ENCODE measurements at regions not wholly inside any gene's neighbourhood (a gene's known extent, or its start where the extent isn't known, plus 50 kb on each side); places are given as distances from the start of the nearest gene placed in this dataset.

GRCh38 chr4:158065176-158065575, 107.6 kb downstream of the GASK1B start:
- DNase-seq (ENCODE audit: low read depth in 1 of 2, low spot score in 1 of 2): no peak
- Histone ChIP-seq H3K27me3 (ENCODE audit: insufficient read depth, poor library complexity, severe bottlenecking) (no peaks in the 10 kb centered on the region), H3K27ac (replicated peaks) (no peak overlapping the region), H3K4me3 (replicated peaks; ENCODE audit: insufficient read depth, low read length) (no peak overlapping the region)
- TF ChIP-seq GABPA (IDR thresholded peaks at IDR 0.05; ENCODE audit: low read depth) (no peak), POLR2AphosphoS5 (IDR thresholded peaks at IDR 0.05; ENCODE audit: low read depth) (no peak), SPI1 (IDR thresholded peaks at IDR 0.05; ENCODE audit: borderline replicate concordance, low read depth) (no peak), CTCF (IDR thresholded peaks at IDR 0.05; ENCODE audit: insufficient read depth, low read length) (no peak)
- TF ChIP-seq, protein P1, sequence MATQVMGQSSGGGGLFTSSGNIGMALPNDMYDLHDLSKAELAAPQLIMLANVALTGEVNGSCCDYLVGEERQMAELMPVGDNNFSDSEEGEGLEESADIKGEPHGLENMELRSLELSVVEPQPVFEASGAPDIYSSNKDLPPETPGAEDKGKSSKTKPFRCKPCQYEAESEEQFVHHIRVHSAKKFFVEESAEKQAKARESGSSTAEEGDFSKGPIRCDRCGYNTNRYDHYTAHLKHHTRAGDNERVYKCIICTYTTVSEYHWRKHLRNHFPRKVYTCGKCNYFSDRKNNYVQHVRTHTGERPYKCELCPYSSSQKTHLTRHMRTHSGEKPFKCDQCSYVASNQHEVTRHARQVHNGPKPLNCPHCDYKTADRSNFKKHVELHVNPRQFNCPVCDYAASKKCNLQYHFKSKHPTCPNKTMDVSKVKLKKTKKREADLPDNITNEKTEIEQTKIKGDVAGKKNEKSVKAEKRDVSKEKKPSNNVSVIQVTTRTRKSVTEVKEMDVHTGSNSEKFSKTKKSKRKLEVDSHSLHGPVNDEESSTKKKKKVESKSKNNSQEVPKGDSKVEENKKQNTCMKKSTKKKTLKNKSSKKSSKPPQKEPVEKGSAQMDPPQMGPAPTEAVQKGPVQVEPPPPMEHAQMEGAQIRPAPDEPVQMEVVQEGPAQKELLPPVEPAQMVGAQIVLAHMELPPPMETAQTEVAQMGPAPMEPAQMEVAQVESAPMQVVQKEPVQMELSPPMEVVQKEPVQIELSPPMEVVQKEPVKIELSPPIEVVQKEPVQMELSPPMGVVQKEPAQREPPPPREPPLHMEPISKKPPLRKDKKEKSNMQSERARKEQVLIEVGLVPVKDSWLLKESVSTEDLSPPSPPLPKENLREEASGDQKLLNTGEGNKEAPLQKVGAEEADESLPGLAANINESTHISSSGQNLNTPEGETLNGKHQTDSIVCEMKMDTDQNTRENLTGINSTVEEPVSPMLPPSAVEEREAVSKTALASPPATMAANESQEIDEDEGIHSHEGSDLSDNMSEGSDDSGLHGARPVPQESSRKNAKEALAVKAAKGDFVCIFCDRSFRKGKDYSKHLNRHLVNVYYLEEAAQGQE (IDR thresholded peaks at IDR 0.05; ENCODE audit: insufficient replicate concordance, low read depth): no peak

DNA sequence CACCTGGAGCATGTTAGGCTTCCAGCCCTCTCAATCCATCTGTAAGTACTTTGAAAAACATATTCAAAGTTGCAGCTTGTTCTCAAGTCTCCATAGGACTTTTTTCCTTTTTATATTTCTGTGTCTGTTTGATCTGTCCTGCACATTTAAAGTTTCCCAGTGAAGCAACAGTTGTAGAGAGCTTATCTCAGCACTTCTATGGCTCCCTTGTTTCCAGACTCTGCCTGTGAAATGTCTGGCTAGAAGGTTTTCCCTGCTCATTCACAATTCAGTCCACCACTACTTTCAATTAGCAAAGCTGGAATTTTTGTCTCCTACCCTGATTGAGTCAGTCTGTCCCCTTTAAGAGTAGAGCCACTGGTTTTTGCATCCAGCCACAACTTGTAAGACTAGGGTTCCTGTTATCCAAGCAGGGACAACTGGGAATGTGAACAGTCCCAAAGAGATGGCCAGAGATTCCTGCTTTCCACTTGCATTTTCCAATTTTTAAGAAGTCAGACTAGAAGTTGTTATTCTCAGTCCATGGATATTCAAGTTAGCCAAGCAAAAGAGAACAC, 116.1 kb downstream of the GASK1B start:
- Histone ChIP-seq H3K4me3 (replicated peaks; ENCODE audit: insufficient read depth, low read length) (no peak overlapping the region), H3K27me3 (ENCODE audit: insufficient read depth, poor library complexity, severe bottlenecking) (no peaks in the 10 kb centered on the region), H3K27ac (replicated peaks) (no peak overlapping the region)
- no peak for TF ChIP-seq POLR2AphosphoS5 (IDR thresholded peaks at IDR 0.05; ENCODE audit: low read depth)
- TF ChIP-seq SPI1 (IDR thresholded peaks at IDR 0.05; ENCODE audit: borderline replicate concordance, low read depth): no peak
- no peak for TF ChIP-seq GABPA (IDR thresholded peaks at IDR 0.05; ENCODE audit: low read depth)
- TF ChIP-seq CTCF (IDR thresholded peaks at IDR 0.05; ENCODE audit: insufficient read depth, low read length): no peak
- TF ChIP-seq, protein P1 (IDR thresholded peaks at IDR 0.05; ENCODE audit: insufficient replicate concordance, low read depth): no peak
- DNase-seq (ENCODE audit: low read depth in 1 of 2, low spot score in 1 of 2): no peak

DNA sequence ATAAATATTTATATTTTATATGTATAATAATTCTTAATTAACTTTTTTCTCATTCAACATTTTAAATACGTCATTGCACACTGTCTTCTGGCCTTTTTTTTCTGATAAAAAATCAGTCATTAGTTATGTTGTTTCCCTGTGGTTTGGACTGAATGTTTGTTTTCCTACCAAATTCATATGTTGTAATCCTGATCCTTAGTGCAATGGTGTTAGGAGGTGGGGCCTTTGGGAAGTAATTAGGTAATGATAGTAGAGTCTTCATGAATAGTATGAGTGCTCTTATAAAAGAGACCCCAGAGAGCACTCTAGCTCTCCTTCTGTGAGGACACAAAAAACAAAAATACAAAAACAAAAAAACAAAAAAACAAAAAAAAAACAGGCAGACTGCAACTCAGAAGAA, 117.2 kb downstream of the GASK1B start:
- Histone ChIP-seq H3K27me3 (ENCODE audit: insufficient read depth, poor library complexity, severe bottlenecking) (no peaks in the 10 kb centered on the region), H3K27ac (replicated peaks) (no peak overlapping the region), H3K4me3 (replicated peaks; ENCODE audit: insufficient read depth, low read length) (no peak overlapping the region)
- DNase-seq (ENCODE audit: low read depth in 1 of 2, low spot score in 1 of 2): no peak
- TF ChIP-seq, protein P1 (IDR thresholded peaks at IDR 0.05; ENCODE audit: insufficient replicate concordance, low read depth): no peak
- TF ChIP-seq SPI1 (IDR thresholded peaks at IDR 0.05; ENCODE audit: borderline replicate concordance, low read depth) (no peak), POLR2AphosphoS5 (IDR thresholded peaks at IDR 0.05; ENCODE audit: low read depth) (no peak), CTCF (IDR thresholded peaks at IDR 0.05; ENCODE audit: insufficient read depth, low read length) (no peak), GABPA (IDR thresholded peaks at IDR 0.05; ENCODE audit: low read depth) (no peak)

All from HL-60 (cell line).